HG03060 (cell line): ENCODE measurements at regions not wholly inside any gene's neighbourhood (a gene's known extent, or its start where the extent isn't known, plus 50 kb on each side); places are given as distances from the start of the nearest gene placed in this dataset.

Experiments
- ATAC-seq: cut with Tn5 transposase; IDR thresholded peaks from one replicate; pipeline ENCODE4 v1.9.1; 2021; ENCODE audit warnings: low read depth, moderate number of reproducible peaks; ENCODE audit not compliant: unreplicated experiment

- no peak for ATAC-seq
These were observed 356.5 kb downstream of the ZIC4 start for GRCh38 chr3:147049821-147050220.

DNA sequence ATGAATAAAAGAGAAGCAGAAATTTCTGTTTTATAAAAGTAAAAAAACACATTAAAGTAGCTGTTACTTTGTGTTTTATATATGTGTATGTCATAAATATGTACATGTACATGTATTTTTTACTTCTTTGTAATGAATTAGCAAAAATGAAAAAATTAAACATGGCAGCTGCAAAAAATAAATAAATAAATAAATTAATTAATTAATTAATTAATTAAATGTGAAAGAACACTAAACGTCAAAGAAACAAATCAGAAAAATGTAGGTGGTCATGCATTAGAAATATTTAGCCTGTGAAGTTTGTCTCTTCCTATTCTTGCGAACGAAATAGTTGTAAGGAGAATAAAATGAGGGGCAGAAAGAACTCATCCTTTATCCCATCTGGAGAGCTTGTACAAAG lies 357.0 kb downstream of the ZIC4 start:
- ATAC-seq: no peak

GRCh38 chr3:147046916-147047315 lies 359.4 kb downstream of the ZIC4 start:
- ATAC-seq: no peak

- no peak for ATAC-seq
These were observed 367.9 kb downstream of the ZIC4 start for GRCh38 chr3:147038481-147038880.

DNA sequence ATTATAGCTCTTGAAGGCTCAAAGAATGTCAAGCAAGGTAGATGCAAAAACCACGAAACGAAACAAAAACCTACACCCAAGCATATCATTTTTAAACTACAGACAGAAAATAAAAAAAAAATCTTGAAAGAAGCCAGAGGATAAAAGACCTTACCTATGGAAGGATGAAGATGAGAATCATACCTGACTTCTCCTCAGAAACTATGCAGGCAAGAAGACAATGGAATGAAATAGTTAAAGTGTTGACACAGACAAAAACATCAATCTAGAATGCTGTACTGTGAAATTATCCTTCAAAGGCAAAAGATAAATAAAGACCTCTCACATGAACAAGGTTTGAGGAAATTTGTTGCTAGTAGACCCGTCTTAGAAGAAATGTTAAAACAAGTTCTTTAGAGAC lies 372.0 kb downstream of the ZIC4 start:
- ATAC-seq: no peak

DNA sequence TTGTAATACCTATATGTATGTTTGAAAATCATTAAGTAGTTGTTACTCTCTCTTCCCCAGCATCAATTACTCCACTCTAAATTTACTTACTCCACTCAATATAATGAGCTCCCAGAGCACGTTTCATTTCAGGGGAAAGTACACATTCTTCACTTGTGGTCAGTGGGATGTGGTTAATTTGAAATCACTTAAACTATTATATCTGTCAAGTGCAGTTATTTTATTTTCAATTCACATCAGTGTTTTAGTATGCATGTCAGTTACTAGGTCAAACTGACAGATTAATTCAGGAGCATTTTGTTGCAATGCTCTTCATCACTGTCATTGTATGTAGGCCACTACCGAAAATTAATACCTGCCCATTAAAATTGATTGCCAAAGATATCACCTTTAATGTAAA lies 376.1 kb downstream of the ZIC4 start:
- ATAC-seq: no peak

DNA sequence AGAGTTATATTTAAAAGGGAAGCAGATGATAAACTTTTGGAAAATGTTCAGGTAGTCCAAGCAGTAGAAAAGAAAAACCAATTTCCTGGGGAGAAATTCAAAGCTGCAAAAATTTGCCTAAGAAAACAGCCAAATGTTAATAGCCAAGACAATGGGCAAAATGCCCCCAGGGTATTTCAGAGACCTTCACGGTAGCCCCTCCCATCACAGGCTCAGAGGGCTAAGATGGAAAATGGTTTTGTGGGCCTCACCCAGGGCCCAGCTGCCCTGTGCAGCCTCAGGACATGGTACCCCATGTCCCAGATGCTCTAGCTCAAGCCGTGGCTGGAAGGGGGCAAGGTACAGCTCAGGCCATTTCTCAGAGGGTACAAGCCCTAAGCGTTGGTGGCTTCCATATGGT lies 391.0 kb downstream of the ZIC4 start:
- ATAC-seq: no peak

DNA sequence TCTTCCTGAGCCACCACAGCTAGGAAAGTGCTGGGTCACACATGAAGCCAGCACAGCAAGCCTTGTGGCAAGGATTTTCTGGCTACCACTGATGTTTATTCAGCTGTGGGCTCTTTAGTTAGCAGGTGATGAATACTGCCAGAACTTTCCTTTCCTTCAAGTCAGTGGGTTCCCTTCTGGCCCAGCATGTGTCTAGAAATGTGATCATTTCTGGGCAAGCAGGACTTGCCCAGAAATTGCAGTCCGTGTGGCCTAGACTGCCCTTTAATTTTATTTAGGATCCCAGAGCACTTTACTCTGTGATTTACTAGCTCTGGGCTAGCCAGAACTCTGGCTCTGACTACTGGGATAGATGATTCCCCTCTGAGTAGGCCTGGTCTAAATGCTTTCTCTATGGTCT lies 397.5 kb downstream of the ZIC4 start:
- no peak for ATAC-seq

DNA sequence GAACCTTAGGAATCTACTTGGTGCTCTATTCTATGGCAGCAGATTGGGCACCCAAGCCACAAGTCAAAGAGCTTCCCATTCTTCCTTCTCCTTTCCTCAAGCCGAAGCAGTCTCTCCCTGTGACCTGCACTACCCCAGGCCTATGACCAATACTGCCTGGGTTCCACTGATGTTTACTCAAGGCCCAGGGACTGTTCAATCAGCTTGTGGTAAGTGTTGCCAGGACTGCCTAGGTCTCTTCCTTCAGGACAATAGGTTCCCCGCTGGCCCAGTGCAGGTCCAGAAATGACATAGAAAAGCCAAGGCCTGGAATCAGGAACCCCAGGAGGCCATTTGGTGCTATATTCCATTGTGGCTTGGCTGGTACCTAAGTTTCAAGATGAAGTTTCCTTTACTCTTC lies 397.9 kb downstream of the ZIC4 start:
- ATAC-seq: no peak

DNA sequence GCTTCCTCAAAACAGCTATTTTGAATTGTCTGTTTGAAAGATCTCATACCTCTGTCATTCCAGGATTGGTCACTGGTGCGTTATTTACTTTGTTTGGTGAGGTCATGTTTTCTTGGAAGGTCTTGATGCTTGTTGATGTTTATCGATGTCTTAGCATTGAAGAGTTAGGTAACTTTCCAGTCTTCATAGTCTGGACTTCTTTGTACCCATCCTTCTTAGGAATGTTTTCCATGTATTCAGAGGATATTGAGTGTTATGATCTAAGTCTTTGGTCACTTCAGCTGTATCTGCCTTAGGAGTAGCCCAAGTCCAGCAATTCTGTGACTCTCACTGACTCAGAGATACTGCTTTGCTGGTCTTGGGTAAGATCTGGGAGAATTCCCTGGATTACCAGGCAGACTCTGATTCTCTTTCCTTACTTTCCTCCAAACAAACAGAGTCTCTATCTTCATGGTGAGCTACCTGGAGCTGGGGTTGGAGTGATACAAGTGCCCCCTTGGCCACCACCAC lies 398.6 kb downstream of the ZIC4 start:
- no peak for ATAC-seq

- ATAC-seq: no peak
These were observed 397.6 kb upstream of the PLSCR5 start for GRCh38 chr3:147002721-147003120.

DNA sequence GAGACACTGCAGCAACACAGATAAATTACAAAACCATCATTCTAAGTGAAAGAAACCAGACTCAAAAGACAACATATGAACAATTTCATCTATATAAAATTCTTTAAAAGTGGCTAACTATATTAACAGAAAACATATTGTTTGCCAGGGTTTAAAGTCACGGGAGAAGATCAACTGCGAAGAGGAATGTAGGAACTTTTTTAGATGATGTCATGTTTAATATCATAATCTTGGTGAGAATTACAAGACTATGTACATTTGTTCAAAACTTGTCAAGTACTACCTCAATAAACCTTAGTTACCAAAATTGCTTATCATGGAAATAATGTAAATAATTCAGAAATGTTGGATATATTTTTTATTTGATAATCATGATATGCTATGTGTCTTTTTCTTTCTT lies 395.1 kb upstream of the PLSCR5 start:
- ATAC-seq: no peak

DNA sequence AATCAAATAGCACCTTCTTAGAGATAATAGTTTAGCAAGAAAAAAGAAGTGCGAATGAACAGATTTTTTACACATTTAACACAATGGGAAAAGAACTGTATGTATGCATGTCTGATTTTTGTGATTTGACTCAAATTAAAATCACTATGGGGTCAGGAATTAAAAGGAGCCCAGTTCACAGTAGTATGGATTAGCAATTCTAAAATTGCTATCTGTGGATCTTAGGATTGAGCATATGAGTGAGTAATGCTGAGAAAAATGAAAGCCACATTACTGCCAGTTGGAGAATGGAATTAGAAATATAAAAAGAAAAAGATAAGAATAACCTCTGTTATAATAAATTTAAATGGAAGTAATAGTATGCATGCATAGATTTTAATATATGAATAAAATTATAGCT lies 386.8 kb upstream of the PLSCR5 start:
- no peak for ATAC-seq

DNA sequence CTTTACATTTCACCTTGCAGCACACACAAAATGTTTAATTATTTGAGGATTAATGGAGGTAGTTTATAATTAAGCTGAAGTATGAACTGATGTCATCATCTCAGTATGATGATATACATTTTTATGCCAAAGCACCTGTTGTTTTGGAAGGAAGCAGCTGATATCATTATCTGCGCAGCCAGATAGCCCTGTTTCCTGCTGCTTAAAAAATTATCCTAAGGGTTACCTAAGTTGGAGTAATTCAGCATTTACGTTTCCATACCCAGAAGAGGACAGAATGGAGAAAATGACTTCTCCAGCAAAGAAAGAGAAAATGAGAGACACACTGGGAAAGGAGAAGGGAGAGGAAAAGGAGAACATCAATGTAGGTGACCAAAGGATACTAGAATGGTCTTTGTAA lies 370.3 kb upstream of the PLSCR5 start:
- ATAC-seq: no peak

DNA sequence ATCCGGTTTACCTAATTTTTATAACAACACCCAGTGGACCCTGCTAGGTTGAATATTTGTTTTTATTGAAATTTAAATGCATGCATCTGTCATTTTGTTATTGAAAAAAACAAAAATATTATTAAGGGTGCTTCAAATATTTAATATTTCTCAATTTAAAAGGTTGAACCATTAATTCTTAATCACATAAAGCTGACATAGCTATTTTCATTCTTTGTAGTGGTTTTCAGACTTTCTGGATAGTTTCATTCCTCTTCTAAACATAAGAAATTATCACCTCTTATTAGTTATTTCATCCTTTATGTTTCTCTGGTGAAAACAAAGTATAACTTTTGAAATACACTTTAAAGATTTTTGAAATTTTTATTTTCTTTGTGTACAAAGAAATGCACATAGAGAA lies 369.9 kb upstream of the PLSCR5 start:
- ATAC-seq: no peak

GRCh38 chr3:146974001-146974400 lies 368.9 kb upstream of the PLSCR5 start:
- ATAC-seq: no peak

DNA sequence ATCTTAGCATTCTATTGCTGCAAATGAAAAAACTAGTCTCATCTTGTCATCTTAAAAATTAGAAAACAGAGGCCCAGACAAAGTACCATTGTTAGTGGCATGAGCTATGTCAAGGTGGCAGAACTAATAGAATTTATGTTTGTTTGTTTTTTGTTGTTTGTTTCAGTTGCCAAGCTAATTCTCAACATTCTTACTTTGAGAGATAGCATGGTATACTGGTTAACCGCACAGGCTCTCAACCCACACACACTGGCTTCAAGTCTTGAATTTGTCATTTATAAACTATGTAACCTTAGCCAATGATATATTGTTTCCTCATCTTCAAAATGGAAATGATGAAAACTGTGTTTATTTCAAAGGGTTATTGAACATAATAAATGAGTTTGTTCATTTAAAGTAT lies 367.6 kb upstream of the PLSCR5 start:
- ATAC-seq: no peak

DNA sequence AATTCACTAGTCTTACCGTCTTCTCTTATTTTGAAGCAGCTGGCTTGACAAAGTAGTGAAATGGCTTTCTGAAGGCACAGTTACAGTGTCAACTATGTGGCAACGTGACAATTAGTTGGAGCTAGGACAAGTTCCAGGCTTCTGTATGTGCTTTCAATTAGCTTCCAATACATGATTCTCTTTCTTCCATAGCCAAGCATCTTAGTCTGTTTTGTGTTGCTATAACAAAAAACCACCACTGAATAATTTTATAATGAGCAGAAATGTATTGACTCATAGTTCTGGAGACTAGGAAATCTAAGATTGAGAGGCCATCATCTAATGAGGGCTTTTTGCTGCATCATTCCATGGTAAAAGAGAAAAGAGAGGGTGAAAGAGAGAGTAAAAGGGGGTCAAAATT lies 365.1 kb upstream of the PLSCR5 start:
- no peak for ATAC-seq

DNA sequence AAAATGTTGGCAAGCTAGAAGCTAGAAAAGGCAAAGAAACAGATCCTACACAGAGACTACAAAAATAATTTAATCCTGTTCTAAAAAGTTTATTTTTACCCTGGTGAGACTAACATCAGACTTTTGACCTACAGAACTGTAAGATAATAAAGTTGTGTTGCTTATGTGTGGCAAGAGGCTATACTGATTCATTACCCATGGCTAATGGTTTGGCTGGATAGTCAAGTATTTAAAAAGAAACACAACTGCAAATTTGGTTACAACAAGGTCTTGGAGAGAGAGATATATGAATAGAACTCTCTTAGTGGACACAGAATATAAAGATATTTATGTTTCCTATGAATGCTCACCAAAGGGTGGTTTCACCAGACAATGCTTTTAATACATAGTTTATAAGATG lies 364.2 kb upstream of the PLSCR5 start:
- ATAC-seq: no peak

DNA sequence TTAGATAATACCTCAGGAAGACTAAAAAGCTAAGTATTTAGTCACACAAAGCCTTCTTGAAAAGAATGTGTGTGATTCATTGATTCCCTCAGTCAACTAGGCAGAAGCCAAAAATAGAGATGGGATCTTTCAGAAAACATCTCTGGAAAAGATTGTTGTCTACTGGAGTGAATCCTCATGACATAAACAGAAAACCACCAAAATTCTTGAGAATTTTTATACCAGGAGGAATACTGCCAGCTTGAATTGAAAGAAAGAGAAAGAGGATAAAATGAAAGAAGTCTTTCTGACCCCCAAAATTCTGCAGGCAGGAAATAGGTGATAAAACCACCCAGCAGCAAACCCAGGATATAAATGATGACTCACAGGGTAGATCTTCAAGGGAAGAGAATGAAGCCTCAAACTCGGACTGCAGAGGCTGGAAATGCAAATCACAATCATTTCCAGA lies 363.1 kb upstream of the PLSCR5 start:
- ATAC-seq: no peak

GRCh38 chr3:146967783-146968182 lies 362.6 kb upstream of the PLSCR5 start:
- no peak for ATAC-seq

- no peak for ATAC-seq
These were observed 361.0 kb upstream of the PLSCR5 start for GRCh38 chr3:146966124-146966523.

DNA sequence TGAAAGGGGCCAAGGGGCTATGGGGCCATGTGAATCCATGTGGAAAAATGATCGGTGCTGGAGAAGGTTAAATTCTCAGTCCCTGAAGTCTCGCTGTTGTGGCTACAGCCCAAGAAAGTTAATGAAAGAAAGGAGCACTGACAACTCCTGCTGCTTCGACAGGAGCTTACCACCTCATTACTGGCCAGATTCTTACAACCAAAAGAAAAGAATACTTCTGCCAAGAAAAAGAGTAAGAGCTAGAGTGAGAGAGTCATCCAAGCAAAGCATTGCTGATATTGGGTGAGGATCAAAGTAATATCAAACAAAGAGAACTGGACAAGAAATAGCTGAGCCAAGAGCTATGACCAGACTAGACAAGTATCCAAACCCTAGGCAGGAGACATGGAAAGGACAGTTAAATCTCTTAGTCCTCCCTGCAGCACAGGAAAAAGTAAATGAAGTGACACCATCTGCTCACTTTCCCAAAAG lies 348.4 kb upstream of the PLSCR5 start:
- no peak for ATAC-seq
